Stimulated activated naive B cell treated with anti-CD40 and anti-IgM and Interleukin-4, amounts not matched to agents 10 μg/mL and 1 μg/mL and 100 μg/mL, for 72 hours (primary cell): ENCODE measurements at regions not wholly inside any gene's neighbourhood (a gene's known extent, or its start where the extent isn't known, plus 50 kb on each side); places are given as distances from the start of the nearest gene placed in this dataset.

Experiments used
- ATAC-seq, 2 donors: fragments of 150-1000 bp; cut with Tn5 transposase; replicated peaks; 2 replicates each; pipeline ENCODE4 v1.10.0; 2021; ENCODE audit warnings: moderate library complexity in 1 of 2
- DNase-seq: peaks from one replicate; pipeline ENCODE4 v3.0.0; 2021
- H3K27ac Mint-ChIP-seq: one replicate; pipeline ENCODE4 v1.8.0; 2022; ENCODE audit warnings: mild to moderate bottlenecking, mixed read lengths
- H3K27me3 Mint-ChIP-seq, 2 donors: one replicate each; pipeline ENCODE4 v1.8.0; 2022; ENCODE audit warnings: mixed read lengths in 2 of 2
- H3K36me3 Mint-ChIP-seq, 2 donors: one replicate each; pipeline ENCODE4 v1.8.0; 2022; ENCODE audit warnings: mixed read lengths in 2 of 2, mild to moderate bottlenecking in 1 of 2
- H3K4me1 Mint-ChIP-seq, 2 donors: one replicate each; pipeline ENCODE4 v1.8.0; 2022; ENCODE audit warnings: mixed read lengths in 2 of 2, mild to moderate bottlenecking in 1 of 2
- H3K4me3 Mint-ChIP-seq, 2 donors: one replicate each; pipeline ENCODE4 v1.8.0; 2022; ENCODE audit warnings: mild to moderate bottlenecking in 2 of 2, mixed read lengths in 2 of 2, moderate library complexity in 1 of 2
- H3K9me3 Mint-ChIP-seq, 2 donors: one replicate each; pipeline ENCODE4 v1.8.0; 2022; ENCODE audit warnings: mixed read lengths in 2 of 2, mild to moderate bottlenecking in 1 of 2

DNA sequence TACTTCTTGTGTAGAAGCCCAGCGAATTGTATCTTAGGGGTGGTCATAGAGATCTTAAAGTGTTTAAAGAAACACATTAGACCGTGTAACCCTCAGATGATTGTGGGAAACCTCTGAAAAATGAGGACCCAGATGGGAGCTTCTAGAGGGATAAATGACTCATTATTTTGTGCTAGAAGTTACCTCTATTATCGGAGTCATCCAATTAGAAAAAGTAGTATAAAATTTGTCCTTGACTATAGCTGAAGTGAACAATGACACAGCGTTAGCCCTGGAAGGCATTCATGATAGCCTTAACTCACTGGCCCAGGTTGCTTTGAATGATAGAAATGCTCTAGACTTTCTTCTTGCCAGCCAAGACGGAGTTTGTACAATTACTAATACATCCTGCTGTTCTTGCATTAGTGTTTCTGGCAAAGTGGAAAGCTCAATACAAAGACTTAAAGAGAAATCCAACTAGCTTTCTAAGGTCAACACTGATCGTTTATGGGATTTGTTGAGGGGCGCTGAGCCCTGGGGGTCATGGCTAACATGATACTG lies 178.9 kb upstream of the VEGFC start:
- no peak overlapping the region for H3K27ac Mint-ChIP-seq
- no peaks in the 10 kb centered on the region for H3K4me1 Mint-ChIP-seq
- no peaks in the 10 kb centered on the region for H3K27me3 Mint-ChIP-seq
- no peak for ATAC-seq
- H3K4me3 Mint-ChIP-seq, result no peak overlapping the region
- no peaks in the 10 kb centered on the region for H3K36me3 Mint-ChIP-seq
- DNase-seq, result no peak
- H3K9me3 Mint-ChIP-seq, result peaks cover 0 to 1% of the 10 kb centered on the region in 2 donors

DNA sequence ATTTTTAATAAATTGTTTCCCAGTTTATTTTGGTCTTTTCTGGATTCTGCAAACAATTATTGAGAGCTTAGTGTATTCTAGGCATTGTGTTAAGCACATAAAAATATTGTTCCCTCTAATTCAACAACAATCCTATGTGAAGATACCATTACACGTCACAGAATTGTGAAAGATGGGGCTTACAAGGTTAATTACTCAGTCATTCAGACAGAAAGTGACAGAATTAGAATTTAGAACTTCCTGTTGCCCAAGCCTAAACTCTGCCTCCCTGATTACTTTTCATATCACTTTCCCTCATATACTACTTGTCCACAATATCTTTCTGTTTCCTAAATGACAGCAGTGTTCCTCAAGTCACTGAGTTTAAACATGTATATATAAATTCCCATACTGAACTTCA lies 186.7 kb upstream of the VEGFC start:
- Mint-ChIP-seq H3K4me3 (no peak overlapping the region), H3K4me1 (no peaks in the 10 kb centered on the region), H3K27me3 (peaks cover 0 to under 1% of the 10 kb centered on the region in 2 donors), H3K27ac (no peak overlapping the region), H3K9me3 (peaks cover 0 to 2% of the 10 kb centered on the region in 2 donors), H3K36me3 (no peaks in the 10 kb centered on the region)
- ATAC-seq (no peak), DNase-seq (no peak)

DNA sequence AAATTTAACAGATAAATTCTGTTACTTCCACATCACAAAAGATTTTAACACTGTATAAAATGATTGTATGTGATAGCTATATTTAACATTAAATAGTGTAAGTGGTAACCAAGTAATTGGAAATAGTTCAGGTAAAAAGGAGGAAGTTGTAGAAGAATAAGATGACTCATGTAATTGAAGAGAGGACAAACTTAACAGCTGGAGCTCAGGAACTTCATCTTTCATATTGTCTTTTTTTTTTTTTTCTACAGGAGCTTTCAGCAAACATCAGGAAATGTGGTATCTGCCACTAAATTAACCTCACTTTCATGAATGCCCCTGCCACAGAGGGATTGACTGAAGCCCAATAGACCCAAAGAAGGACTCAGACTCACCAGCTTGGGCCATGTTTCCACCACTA lies 188.4 kb upstream of the VEGFC start:
- DNase-seq (no peak), ATAC-seq (no peak)
- H3K27me3 Mint-ChIP-seq, result peaks cover 0 to 5% of the 10 kb centered on the region in 2 donors
- peaks cover 0 to 4% of the 10 kb centered on the region in 2 donors for H3K9me3 Mint-ChIP-seq
- H3K36me3 Mint-ChIP-seq, result no peaks in the 10 kb centered on the region
- no peaks in the 10 kb centered on the region for H3K4me1 Mint-ChIP-seq
- H3K4me3 Mint-ChIP-seq, result no peak overlapping the region
- no peak overlapping the region for H3K27ac Mint-ChIP-seq

DNA sequence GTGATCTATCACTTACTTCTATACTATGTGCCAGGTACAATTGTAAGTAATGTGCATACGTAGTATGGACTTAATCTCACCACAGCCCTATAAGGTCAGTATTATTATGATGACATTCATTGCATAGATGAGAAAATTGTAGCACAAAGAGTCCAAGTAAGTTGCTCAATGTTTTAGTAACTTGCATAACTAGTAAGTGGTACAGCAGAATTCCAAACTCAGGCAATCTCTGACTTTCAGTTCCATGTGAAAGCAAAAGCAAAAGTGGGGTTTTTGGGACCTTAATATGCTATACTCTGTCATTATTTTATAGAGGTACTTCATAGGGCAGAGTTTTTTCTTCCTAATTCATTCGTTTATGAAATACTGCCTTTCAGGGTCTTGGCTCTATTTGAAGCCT lies 188.8 kb upstream of the VEGFC start:
- DNase-seq (no peak), ATAC-seq (no peak)
- Mint-ChIP-seq H3K27me3 (peaks cover 0 to 5% of the 10 kb centered on the region in 2 donors), H3K36me3 (no peaks in the 10 kb centered on the region), H3K4me3 (no peak overlapping the region), H3K27ac (no peak overlapping the region), H3K4me1 (no peaks in the 10 kb centered on the region), H3K9me3 (peaks cover 0 to 4% of the 10 kb centered on the region in 2 donors)

DNA sequence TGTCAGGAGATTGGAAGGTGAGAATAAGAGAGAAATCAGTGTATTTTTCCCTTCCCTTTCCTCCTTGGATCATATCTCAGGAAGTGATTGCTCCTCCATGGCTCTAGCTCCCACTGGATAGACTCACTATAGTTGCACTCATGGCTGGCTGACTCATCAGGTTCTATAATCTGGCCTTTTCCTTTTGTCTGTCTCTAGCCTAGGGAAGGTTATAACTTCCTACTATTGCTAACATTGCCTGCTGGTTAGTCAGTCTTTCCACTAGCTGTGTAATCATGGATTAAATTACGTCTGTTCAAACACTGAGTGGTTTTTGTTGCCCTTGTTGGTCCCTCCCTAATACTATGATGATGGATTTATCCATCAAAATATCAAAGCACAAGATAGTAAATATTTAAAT lies 195.5 kb upstream of the VEGFC start:
- H3K27ac Mint-ChIP-seq, result no peak overlapping the region
- H3K27me3 Mint-ChIP-seq, result peaks cover 0 to 5% of the 10 kb centered on the region in 2 donors

DNA sequence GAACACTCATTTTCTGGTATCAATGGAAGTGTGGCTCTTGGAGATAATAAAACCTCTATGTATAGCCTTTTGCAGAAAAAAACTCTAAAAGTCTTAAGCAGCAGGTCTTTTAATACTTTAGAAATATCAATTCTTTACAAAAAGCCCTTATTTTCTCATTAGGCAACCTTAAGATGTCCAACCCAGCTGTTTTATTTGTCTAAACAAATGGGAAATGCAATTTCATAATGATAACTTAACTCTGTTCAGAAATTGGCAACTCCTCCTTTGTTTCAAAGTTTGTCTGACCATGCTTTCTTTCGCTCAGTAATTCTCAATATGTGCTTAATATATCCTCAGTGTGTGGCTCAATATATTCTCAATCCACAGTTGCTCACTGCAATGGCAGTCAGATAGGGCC lies 196.5 kb upstream of the VEGFC start:
- Mint-ChIP-seq H3K9me3 (peaks cover 0 to 5% of the 10 kb centered on the region in 2 donors), H3K4me1 (no peaks in the 10 kb centered on the region), H3K27ac (no peak overlapping the region), H3K36me3 (no peaks in the 10 kb centered on the region), H3K4me3 (no peak overlapping the region), H3K27me3 (peaks cover 0 to 5% of the 10 kb centered on the region in 2 donors)
- no peak for DNase-seq
- ATAC-seq, result no peak

More for the DNA sequence above, 195.5 kb upstream of the VEGFC start:
- H3K4me3 Mint-ChIP-seq, result no peak overlapping the region
- no peak for ATAC-seq
- H3K36me3 Mint-ChIP-seq, result no peaks in the 10 kb centered on the region
- H3K9me3 Mint-ChIP-seq, result peaks cover 0 to 5% of the 10 kb centered on the region in 2 donors
- no peaks in the 10 kb centered on the region for H3K4me1 Mint-ChIP-seq
- no peak for DNase-seq

DNA sequence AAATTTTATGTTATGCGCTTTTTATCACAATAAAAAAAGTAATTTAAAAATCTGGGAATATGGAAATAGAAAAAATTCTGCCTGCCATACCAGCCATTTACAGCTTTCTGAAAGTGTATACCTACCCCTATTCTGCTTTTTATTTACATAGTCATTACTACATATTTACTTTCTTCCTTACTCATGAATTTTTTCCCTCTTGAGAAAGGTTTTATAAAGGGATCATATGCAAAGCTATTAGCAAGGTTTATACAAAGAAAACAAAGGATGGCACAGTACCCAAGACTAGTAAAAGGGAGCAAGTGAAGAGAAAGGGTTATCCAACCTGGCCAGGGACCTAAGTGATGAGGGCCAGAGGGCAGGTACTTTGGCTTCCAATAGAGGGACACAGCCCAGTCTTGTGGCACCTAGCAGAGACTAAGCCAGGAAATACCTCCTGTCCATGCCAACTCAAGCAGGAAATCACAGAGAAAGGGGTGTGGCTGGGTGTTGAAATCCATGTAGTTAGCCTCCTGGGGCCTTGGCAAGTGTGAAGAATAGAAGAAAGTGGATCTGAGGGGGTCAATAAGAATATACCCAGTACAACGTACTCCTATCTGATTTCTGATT lies 207.3 kb upstream of the VEGFC start:
- H3K27me3 Mint-ChIP-seq, result no peaks in the 10 kb centered on the region
- ATAC-seq (no peak), DNase-seq (no peak)
- no peaks in the 10 kb centered on the region for H3K4me1 Mint-ChIP-seq
- H3K27ac Mint-ChIP-seq, result no peak overlapping the region
- H3K4me3 Mint-ChIP-seq, result no peak overlapping the region
- no peaks in the 10 kb centered on the region for H3K9me3 Mint-ChIP-seq
- H3K36me3 Mint-ChIP-seq, result no peaks in the 10 kb centered on the region

DNA sequence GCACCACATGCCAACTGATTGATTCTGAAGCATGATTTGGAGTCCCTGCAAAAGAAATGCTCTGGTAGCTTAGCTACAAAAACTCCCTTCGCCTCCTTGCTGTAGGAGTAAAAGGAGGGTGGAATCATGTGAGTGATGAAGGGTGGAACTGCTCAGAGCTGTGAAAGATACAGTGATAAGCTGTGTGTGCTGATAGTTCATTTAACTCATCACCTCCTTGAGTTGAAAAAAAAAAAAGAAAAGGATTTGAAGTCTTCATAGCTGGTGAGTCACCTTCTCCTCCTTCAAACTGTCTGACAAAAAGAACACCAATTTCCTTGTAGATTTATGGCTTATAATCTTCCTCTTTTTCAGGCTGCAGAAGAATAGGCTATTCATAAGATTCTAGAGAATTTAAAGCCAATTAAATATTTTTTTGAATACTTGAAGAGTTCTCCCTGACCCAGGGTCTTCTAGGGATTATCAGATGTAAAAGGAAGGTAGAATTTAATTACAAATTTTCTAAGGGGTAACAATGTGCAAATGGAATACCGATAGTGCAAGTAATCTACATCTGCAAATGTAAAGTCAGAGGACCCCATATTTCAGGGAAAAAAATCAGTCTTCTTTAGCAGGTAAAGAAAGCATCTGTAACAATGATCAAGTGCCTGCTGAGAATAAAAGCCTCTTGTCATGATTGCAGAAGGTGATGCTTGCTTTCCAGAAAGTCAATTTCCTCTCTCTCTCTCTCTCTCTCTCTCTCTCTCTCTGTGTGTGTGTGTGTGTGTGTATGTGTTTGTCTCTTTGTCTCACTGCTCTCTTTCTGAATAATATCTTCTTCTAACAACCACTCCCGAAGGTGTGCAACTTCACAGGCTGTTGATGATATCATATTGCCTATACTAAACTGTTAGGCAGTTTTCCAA lies 208.8 kb upstream of the VEGFC start:
- Mint-ChIP-seq H3K4me3 (no peak overlapping the region), H3K27me3 (no peaks in the 10 kb centered on the region), H3K36me3 (no peaks in the 10 kb centered on the region), H3K9me3 (no peaks in the 10 kb centered on the region), H3K4me1 (no peaks in the 10 kb centered on the region), H3K27ac (no peak overlapping the region)
- DNase-seq (no peak), ATAC-seq (no peak)

DNA sequence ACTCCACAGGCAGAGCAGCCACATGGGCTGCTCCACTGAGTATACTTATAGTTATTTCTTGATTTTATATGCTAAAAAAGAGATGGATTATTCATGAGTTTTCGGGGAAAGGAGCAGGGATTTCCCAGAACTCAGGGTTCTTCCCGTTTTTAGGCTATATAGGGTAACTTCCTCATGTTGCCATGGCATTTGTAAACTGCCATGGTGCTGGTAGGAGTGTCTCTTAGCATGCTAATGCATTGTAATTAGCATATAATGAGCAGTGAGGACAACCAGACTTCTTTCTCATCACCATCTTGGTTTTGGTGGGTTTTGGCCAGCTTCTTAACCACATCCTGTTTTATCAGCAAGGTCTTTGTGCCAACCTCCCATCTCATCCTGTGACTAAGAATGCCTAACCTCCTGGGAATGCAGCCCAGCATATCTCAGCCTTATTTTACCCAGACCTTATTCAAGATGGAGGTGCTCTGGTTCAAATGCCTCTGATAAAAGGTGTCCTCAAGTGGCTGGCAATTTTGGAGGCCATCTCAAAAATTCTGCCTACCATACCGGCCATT lies 213.0 kb upstream of the VEGFC start:
- Mint-ChIP-seq H3K27ac (no peak overlapping the region), H3K9me3 (no peaks in the 10 kb centered on the region), H3K4me3 (no peak overlapping the region), H3K27me3 (no peaks in the 10 kb centered on the region), H3K36me3 (no peaks in the 10 kb centered on the region), H3K4me1 (no peaks in the 10 kb centered on the region)
- ATAC-seq (no peak), DNase-seq (no peak)

DNA sequence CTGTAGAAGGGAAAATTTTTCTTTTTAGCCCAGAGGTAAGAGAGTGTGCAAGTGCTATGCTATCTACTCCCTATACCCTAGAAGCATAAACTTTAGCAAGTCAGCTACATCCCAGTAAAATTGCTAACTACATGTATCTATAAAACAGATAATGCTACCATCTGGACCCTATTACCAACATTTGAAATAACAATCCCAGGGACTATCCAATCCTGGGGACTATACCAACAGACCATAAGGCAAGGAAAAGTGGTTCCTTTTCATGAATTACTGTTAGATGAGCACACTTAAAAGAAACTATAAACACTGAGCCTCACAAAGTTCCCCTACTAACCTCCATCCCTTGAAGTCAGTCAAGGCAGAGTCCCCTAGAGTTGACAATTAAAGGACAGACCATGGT lies 213.6 kb upstream of the VEGFC start:
- Mint-ChIP-seq H3K4me1 (no peaks in the 10 kb centered on the region), H3K27me3 (no peaks in the 10 kb centered on the region), H3K27ac (no peak overlapping the region), H3K9me3 (no peaks in the 10 kb centered on the region), H3K4me3 (no peak overlapping the region), H3K36me3 (no peaks in the 10 kb centered on the region)
- no peak for ATAC-seq
- DNase-seq, result no peak

DNA sequence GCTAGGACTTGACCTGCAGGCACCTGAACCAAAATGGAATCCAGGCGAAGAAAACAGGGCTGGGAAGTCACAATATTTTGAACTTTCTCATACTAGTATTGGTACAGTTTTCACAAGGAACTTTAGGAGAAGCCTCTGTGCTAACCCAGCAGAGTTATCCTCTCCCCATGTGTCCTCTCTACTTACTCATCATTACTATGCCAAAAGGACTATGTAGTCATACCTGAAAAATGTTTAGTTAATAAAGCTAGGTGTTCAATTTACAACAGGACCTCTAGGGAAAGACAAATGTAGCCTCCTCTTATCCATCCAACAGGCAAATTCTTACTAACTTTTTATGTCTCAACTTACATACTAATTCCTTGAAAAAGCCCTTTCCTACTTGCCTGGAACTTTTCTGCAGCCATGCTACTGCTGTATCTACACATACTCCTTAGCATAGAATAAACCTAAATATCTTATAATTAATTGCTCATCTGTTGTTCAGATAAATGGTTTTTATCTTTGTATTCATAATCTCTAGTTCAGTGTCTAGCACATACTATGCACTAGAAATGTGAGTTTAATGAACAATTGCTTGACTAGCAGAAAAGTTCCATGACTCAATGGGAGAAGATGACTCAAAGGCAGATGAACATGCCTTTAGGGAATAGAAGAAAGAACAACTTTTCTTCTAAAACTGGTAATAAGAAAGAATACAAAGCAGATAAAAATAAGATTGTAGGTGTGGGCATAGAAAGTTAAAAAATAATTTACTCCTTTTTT lies 215.5 kb upstream of the VEGFC start:
- Mint-ChIP-seq H3K4me1 (no peaks in the 10 kb centered on the region), H3K27ac (no peak overlapping the region), H3K36me3 (no peaks in the 10 kb centered on the region), H3K27me3 (no peaks in the 10 kb centered on the region), H3K4me3 (no peak overlapping the region), H3K9me3 (peaks cover 8% of the 10 kb centered on the region in 2 donors)
- DNase-seq (no peak), ATAC-seq (no peak)

DNA sequence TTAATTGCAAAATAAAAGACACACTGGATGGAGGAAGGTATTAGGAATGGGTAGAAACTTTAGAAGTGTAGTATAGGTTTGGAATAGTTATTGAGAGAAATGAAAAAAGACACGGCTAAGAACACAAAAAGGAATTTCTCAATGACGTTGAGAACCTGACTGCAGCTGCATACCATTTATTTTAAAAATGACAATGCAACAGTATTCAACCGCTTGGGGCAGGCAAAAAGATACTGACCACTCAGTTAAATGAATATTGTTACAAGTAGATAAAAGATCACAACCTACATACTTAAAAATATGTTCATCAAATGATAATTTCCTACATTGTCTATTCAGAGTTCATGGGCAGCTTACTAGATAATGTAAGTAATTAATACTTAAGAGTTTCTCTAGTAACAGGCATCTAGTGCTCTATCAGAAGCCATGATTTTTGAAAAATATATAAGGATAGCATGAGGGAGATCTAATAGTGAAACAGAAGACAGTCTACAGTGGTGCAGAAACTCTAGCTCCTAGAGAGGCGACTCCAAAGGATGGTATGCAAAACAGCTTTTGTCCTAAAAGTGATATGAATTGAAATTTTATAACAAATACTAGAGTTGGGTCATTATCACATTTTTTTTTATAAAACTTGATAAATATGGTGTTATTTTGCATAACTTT lies 216.2 kb upstream of the VEGFC start:
- ATAC-seq, result no peak
- Mint-ChIP-seq H3K27me3 (no peaks in the 10 kb centered on the region), H3K36me3 (no peaks in the 10 kb centered on the region), H3K9me3 (peaks cover 12 to 14% of the 10 kb centered on the region in 2 donors), H3K4me1 (no peaks in the 10 kb centered on the region), H3K4me3 (no peak overlapping the region), H3K27ac (no peak overlapping the region)
- no peak for DNase-seq

DNA sequence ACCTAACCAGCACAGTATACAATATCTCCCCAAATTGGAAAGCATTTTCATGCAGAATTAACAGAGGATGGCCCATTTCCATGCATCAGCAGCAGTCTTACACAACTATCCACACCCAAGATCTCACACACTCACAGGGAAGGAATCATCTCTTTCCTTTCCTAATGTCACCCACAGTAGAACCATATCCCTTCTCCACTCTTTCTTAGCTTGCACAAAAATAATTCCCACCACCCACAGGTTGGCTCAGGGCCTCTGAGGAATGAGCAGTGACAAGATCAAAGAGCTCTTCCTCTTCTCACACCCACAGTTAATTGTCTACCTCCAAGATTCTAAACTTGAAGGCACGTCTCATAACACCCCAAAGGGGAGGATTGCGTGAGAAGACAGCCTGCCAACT lies 217.7 kb upstream of the VEGFC start:
- Mint-ChIP-seq H3K4me1 (no peaks in the 10 kb centered on the region), H3K36me3 (no peaks in the 10 kb centered on the region), H3K9me3 (peaks cover 12 to 14% of the 10 kb centered on the region in 2 donors), H3K27ac (no peak overlapping the region), H3K4me3 (no peak overlapping the region), H3K27me3 (no peaks in the 10 kb centered on the region)
- DNase-seq, result no peak
- no peak for ATAC-seq
